Uterus (tissue), 3 donors: ENCODE measurements at regions not wholly inside any gene's neighbourhood (a gene's known extent, or its start where the extent isn't known, plus 50 kb on each side); places are given as distances from the start of the nearest gene placed in this dataset.

Source experiments
- DNase-seq, 2 donors: peaks; one replicate each; pipeline ENCODE4 v3.0.0-alpha.2; 2019 to 2020
- H3K27ac ChIP-seq, 2 donors: fragments of 200-600 bp; sonication (generic); 1 replicate in 1 of 2; 2 replicates in 1 of 2; pipeline ENCODE4 v1.5.1; 2016 to 2018
- H3K27me3 ChIP-seq, 2 donors: fragments of 200-600 bp; sonication (generic); one replicate each; pipeline ENCODE4 v1.5.1; 2018 to 2019; ENCODE audit warnings: control low read depth in 1 of 2
- H3K36me3 ChIP-seq, 2 donors: fragments of 200-600 bp; sonication (generic); one replicate each; pipeline ENCODE4 v1.5.1; 2019; ENCODE audit warnings: control low read depth in 1 of 2
- H3K4me1 ChIP-seq, 2 donors: fragments of 200-600 bp; sonication (generic); one replicate each; pipeline ENCODE4 v1.5.1; 2018 to 2019; ENCODE audit warnings: control low read depth in 1 of 2
- H3K4me3 ChIP-seq, 2 donors: fragments of 200-600 bp; sonication (generic); 1 replicate in 1 of 2; 2 replicates in 1 of 2; pipeline ENCODE4 v1.5.1; 2018 to 2019; ENCODE audit warnings: mild to moderate bottlenecking in 1 of 2
- H3K9me3 ChIP-seq, 2 donors: fragments of 200-600 bp; sonication (generic); one replicate each; pipeline ENCODE4 v1.5.1; 2019; ENCODE audit warnings: control low read depth in 1 of 2
- POLR2A ChIP-seq, 2 donors: fragments of 450-650 bp; IDR thresholded peaks; one replicate each; pipeline ENCODE4 v1.6.1; 2016; ENCODE audit warnings: antibody characterized with exemption in 2 of 2, mild to moderate bottlenecking in 1 of 2, moderate library complexity in 1 of 2
- intact Hi-C: fragments of 100-400 bp; cut with DNase I; formaldehyde crosslinking; loops from one replicate; pipeline ENCODE4 v1.15.1; 2023; ENCODE audit warnings: low total_unique reads
- TF ChIP-seq, protein P1 (sequence below), 4 experiments: fragments of 200-600 bp in 2 of 4; fragments of 450-650 bp in 2 of 4; sonication (generic) in 2 of 4; IDR thresholded peaks; one replicate each; pipeline ENCODE4 v1.5.1; 2016 to 2019; ENCODE audit warnings: antibody characterized with exemption in 4 of 4, mild to moderate bottlenecking in 2 of 4, moderate library complexity in 1 of 4
- donor health status: DM: yes; HTN: yes; CAD: no.

DNA sequence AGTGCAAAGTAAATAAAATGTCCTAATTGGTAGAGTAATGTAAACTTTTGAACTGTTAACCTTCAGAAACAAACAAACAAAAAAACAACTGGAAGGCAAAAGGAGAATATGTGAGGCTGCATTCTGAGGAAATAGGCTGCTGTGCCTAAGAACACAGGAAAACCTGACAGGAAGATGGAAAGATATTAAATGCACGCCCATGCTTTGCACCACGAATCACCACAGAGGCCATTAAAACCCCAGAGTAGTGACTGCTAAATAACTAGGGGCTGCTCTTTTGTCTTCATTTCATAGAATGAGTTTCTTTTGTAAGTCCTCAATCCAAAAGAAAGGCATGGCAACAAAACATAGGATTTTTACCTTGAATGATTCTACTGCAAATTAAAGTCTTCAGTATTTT, 436.0 kb downstream of the RAB38 start:
- TF ChIP-seq, protein P1, sequence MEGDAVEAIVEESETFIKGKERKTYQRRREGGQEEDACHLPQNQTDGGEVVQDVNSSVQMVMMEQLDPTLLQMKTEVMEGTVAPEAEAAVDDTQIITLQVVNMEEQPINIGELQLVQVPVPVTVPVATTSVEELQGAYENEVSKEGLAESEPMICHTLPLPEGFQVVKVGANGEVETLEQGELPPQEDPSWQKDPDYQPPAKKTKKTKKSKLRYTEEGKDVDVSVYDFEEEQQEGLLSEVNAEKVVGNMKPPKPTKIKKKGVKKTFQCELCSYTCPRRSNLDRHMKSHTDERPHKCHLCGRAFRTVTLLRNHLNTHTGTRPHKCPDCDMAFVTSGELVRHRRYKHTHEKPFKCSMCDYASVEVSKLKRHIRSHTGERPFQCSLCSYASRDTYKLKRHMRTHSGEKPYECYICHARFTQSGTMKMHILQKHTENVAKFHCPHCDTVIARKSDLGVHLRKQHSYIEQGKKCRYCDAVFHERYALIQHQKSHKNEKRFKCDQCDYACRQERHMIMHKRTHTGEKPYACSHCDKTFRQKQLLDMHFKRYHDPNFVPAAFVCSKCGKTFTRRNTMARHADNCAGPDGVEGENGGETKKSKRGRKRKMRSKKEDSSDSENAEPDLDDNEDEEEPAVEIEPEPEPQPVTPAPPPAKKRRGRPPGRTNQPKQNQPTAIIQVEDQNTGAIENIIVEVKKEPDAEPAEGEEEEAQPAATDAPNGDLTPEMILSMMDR (IDR thresholded peaks at IDR 0.05), result no peak
- TF ChIP-seq POLR2A (IDR thresholded peaks at IDR 0.05), result no peak
- no peaks in the 10 kb centered on the region for H3K4me1 ChIP-seq

DNA sequence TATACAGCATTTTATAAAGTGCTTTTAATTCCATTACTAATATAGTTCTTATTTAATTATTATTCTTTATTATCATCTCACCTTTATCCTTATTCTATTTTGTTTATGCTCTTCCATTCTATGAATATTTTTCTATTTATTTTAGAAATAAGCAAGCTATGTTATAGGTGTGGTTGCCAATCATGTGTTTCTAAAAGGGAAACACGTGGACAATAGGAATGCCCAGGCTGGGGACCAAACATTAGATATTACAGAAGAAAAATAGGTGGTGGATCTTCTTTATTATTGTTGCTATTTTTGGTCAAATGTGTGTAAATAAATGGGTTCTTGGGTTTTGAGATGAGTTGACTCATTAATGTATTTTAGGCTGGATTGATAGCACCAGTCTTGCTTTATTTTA, 438.3 kb downstream of the RAB38 start:
- Histone ChIP-seq H3K4me3 (no peak overlapping the region), H3K36me3 (no peaks in the 10 kb centered on the region), H3K9me3 (no peaks in the 10 kb centered on the region), H3K4me1 (no peaks in the 10 kb centered on the region), H3K27me3 (no peaks in the 10 kb centered on the region), H3K27ac (no peak overlapping the region)
- intact Hi-C loops, result no loop called here
- DNase-seq, result no peak
- TF ChIP-seq, protein P1 (IDR thresholded peaks at IDR 0.05), result no peak
- TF ChIP-seq POLR2A (IDR thresholded peaks at IDR 0.05), result no peak

More for the DNA sequence above, 436.0 kb downstream of the RAB38 start:
- no peaks in the 10 kb centered on the region for H3K36me3 ChIP-seq
- DNase-seq, result no peak
- intact Hi-C loops, result no loop called here
- no peak overlapping the region for H3K27ac ChIP-seq
- no peaks in the 10 kb centered on the region for H3K9me3 ChIP-seq
- H3K27me3 ChIP-seq, result no peaks in the 10 kb centered on the region
- H3K4me3 ChIP-seq, result no peak overlapping the region

DNA sequence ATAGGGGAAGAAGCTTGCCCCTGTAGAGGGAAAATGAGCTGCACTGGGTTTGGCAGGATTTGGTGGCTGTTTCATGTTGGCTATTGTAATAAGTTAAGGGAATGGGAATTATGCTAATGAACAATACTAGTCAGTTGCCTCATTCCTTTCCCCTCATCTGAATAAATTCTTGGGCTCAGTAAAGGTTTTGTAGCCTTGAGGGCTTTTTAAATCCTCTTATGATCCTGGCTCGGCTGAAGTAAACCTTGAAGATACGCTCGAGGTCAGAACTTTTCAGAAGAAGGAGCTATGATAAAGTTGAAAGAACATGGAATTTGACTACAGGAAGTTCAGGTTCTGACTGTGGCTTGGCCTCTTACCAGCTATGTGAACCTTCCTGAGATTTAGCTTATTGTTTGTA, 448.7 kb downstream of the RAB38 start:
- Histone ChIP-seq H3K4me1 (no peaks in the 10 kb centered on the region), H3K4me3 (no peak overlapping the region), H3K27ac (no peak overlapping the region), H3K9me3 (peaks cover 0 to 3% of the 10 kb centered on the region in 2 donors), H3K27me3 (no peaks in the 10 kb centered on the region), H3K36me3 (no peaks in the 10 kb centered on the region)
- no peak for TF ChIP-seq POLR2A (IDR thresholded peaks at IDR 0.05)
- TF ChIP-seq, protein P1 (IDR thresholded peaks at IDR 0.05), result no peak
- no peak for DNase-seq
- intact Hi-C loops, result no loop called here

DNA sequence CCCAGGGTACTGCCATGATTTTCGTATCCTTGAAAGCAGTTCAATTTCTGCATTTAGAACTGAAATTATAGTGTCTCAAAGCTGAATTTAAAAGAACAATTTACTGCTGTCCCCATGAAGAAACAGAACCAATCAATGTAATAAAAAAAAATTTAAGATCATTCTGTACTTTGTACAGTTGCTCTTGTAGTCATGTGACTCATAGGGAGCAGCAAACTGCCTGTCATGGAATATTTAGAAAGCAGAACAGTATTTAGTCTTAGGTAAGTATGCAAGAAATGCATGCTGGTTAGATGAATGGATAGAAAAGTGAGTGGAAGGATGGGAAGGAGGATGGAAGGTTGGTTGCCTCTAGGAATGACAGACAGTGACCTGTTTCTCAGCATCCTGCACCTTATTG, 450.9 kb downstream of the RAB38 start:
- no peak for DNase-seq
- Histone ChIP-seq H3K36me3 (no peaks in the 10 kb centered on the region), H3K27ac (no peak overlapping the region), H3K9me3 (no peaks in the 10 kb centered on the region), H3K27me3 (no peaks in the 10 kb centered on the region), H3K4me1 (no peaks in the 10 kb centered on the region), H3K4me3 (no peak overlapping the region)
- TF ChIP-seq, protein P1 (IDR thresholded peaks at IDR 0.05), result no peak
- TF ChIP-seq POLR2A (IDR thresholded peaks at IDR 0.05), result no peak
- intact Hi-C loops, result no loop called here

DNA sequence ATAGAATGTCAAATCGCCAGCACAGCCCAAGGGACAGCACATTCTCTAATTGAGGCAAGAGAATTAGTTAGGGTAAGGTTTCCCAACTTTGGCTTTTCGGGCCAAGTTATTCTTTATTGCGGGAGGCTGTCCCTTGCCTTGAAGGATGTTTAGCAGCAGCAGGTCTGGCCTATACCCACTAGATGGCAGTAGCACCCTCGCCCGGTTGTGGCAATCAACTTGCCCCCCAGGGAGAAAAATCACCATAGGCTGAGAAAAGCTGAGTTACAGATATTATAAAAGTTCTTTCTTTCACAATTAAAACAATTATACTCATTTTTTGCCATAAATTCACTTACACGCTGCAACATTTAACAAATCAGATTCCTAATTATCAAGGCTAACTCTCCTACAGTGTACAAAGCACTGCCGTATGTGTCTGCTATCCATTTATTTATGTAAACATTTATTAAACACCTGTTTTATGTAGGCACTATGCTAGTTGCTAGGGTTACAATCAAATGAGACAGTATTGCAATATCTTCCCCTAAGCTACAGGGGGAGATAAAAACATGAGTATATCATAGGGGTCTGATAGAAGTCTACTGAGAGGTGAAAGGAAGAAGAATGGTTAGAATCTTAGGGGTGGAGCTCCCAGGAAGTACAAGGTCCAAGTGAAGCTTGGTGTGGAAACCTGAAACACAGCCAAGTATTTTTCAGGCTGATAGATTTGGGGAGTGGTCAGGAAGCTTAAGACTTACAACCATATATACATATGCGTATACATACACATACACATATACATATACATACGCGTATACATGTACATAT, 452.3 kb downstream of the RAB38 start:
- H3K27ac ChIP-seq, result no peak overlapping the region
- intact Hi-C loops, result no loop called here
- H3K4me1 ChIP-seq, result no peaks in the 10 kb centered on the region
- DNase-seq, result no peak
- no peaks in the 10 kb centered on the region for H3K27me3 ChIP-seq
- no peaks in the 10 kb centered on the region for H3K36me3 ChIP-seq
- no peak overlapping the region for H3K4me3 ChIP-seq
- TF ChIP-seq POLR2A (IDR thresholded peaks at IDR 0.05), result no peak
- TF ChIP-seq, protein P1 (IDR thresholded peaks at IDR 0.05), result no peak
- H3K9me3 ChIP-seq, result no peaks in the 10 kb centered on the region
